GM18868 (cell line): ENCODE measurements at regions not wholly inside any gene's neighbourhood (a gene's known extent, or its start where the extent isn't known, plus 50 kb on each side); places are given as distances from the start of the nearest gene placed in this dataset.
A peak's percentile ranks its signal among the peaks of the same experiment; 100 is the strongest.

Source experiments
- ATAC-seq: cut with Tn5 transposase; IDR thresholded peaks from one replicate; pipeline ENCODE4 v1.9.1; 2021; ENCODE audit warnings: mild to moderate bottlenecking, moderate library complexity; ENCODE audit not compliant: unreplicated experiment

GRCh38 chr7:116083796-116084195 is 53.2 kb upstream of the TFEC start:
- ATAC-seq, result no peak

GRCh38 chr7:116086547-116087045 is 56.0 kb upstream of the TFEC start:
- no peak for ATAC-seq

GRCh38 chr7:116087291-116087690 is 56.7 kb upstream of the TFEC start:
- no peak for ATAC-seq

GRCh38 chr7:116087984-116088383 is 57.4 kb upstream of the TFEC start:
- ATAC-seq, result no peak

GRCh38 chr7:116089293-116089692 is 58.7 kb upstream of the TFEC start:
- ATAC-seq, result no peak

- ATAC-seq, result no peak
Observed at GRCh38 chr7:116093516-116094301, 63.1 kb upstream of the TFEC start.

GRCh38 chr7:116095396-116095795 is 64.8 kb upstream of the TFEC start:
- ATAC-seq, result no peak

- no peak for ATAC-seq
Observed at GRCh38 chr7:116097365-116098009, 66.9 kb upstream of the TFEC start.

- ATAC-seq, result no peak
Observed at GRCh38 chr7:116098175-116098574, 67.6 kb upstream of the TFEC start.

- no peak for ATAC-seq
Observed at GRCh38 chr7:116100626-116101025, 70.1 kb upstream of the TFEC start.

- no peak for ATAC-seq
Observed at GRCh38 chr7:116101704-116102103, 71.1 kb upstream of the TFEC start.

GRCh38 chr7:116111475-116111874 is 80.9 kb upstream of the TFEC start:
- peak; percentile 65 for ATAC-seq

- no peak for ATAC-seq
Observed at GRCh38 chr7:116113310-116113709, 82.7 kb upstream of the TFEC start.

- no peak for ATAC-seq
Observed at GRCh38 chr7:116120839-116121238, 89.5 kb upstream of the TES start.

- peak; percentile 70 for ATAC-seq
Observed at GRCh38 chr7:116122972-116123595, 87.3 kb upstream of the TES start.

GRCh38 chr7:116128139-116128538 is 82.2 kb upstream of the TES start:
- no peak for ATAC-seq

GRCh38 chr7:116135306-116135705 is 75.0 kb upstream of the TES start:
- ATAC-seq, result no peak

- peak; percentile 88 for ATAC-seq
Observed at GRCh38 chr7:116138202-116138801, 72.0 kb upstream of the TES start.

- ATAC-seq, result peak; percentile 30
Observed at GRCh38 chr7:116139007-116139406, 71.3 kb upstream of the TES start.

- no peak for ATAC-seq
Observed at GRCh38 chr7:116139807-116140206, 70.5 kb upstream of the TES start.

- no peak for ATAC-seq
Observed at GRCh38 chr7:116142374-116142773, 68.0 kb upstream of the TES start.
